ENCODE measurements at regions not wholly inside any gene's neighbourhood (a gene's known extent, or its start where the extent isn't known, plus 50 kb on each side); places are given as distances from the start of the nearest gene placed in this dataset.
"Not testable (repeated sequence)": the region's sequence is repeated elsewhere in the genome, so short reads cannot be mapped to it uniquely, and the experiment has no call there.

- DNase-seq: no peak
Observed at GRCh38 chr4:45063696-45064095, 337.3 kb upstream of the GNPDA2 start.

GRCh38 chr4:45062935-45063545 is 336.7 kb upstream of the GNPDA2 start:
- DNase-seq: no peak

GRCh38 chr4:45043911-45044310 is 317.6 kb upstream of the GNPDA2 start:
- no peak for DNase-seq

- DNase-seq: no peak
Observed at GRCh38 chr4:45036677-45037076, 310.3 kb upstream of the GNPDA2 start.

GRCh38 chr4:45033676-45034419 is 307.5 kb upstream of the GNPDA2 start:
- no peak for DNase-seq

GRCh38 chr4:45030059-45030458 is 303.7 kb upstream of the GNPDA2 start:
- no peak for DNase-seq

GRCh38 chr4:45007508-45007907 is 281.2 kb upstream of the GNPDA2 start:
- DNase-seq: no peak

GRCh38 chr4:45006078-45006477 is 279.7 kb upstream of the GNPDA2 start:
- no peak for DNase-seq

GRCh38 chr4:45004847-45005565 is 278.6 kb upstream of the GNPDA2 start:
- no peak for DNase-seq

- DNase-seq: no peak
Observed at GRCh38 chr4:45004326-45004725, 278.0 kb upstream of the GNPDA2 start.

- DNase-seq: no peak
Observed at GRCh38 chr4:44996276-44996845, 270.0 kb upstream of the GNPDA2 start.

GRCh38 chr4:44988011-44988410 is 261.7 kb upstream of the GNPDA2 start:
- no peak for DNase-seq

- no peak for DNase-seq
Observed at GRCh38 chr4:44985938-44986337, 259.6 kb upstream of the GNPDA2 start.

GRCh38 chr4:44985152-44985551 is 258.8 kb upstream of the GNPDA2 start:
- DNase-seq: no peak

GRCh38 chr4:44984083-44984482 is 257.7 kb upstream of the GNPDA2 start:
- DNase-seq: no peak

GRCh38 chr4:44983083-44983482 is 256.7 kb upstream of the GNPDA2 start:
- no peak for DNase-seq

- no peak for DNase-seq
Observed at GRCh38 chr4:44978020-44978419, 251.7 kb upstream of the GNPDA2 start.

- DNase-seq: no peak
Observed at GRCh38 chr4:44965435-44966095, 239.2 kb upstream of the GNPDA2 start.

GRCh38 chr4:44964086-44964485 is 237.7 kb upstream of the GNPDA2 start:
- not testable (repeated sequence) for DNase-seq

GRCh38 chr4:44961001-44961755 is 234.8 kb upstream of the GNPDA2 start:
- DNase-seq: no peak

- no peak for DNase-seq
Observed at GRCh38 chr4:44931720-44932119, 205.4 kb upstream of the GNPDA2 start.

GRCh38 chr4:44928785-44929184 is 202.4 kb upstream of the GNPDA2 start:
- DNase-seq: no peak
